ENCODE measurements at regions not wholly inside any gene's neighbourhood (a gene's known extent, or its start where the extent isn't known, plus 50 kb on each side); places are given as distances from the start of the nearest gene placed in this dataset.

DNA sequence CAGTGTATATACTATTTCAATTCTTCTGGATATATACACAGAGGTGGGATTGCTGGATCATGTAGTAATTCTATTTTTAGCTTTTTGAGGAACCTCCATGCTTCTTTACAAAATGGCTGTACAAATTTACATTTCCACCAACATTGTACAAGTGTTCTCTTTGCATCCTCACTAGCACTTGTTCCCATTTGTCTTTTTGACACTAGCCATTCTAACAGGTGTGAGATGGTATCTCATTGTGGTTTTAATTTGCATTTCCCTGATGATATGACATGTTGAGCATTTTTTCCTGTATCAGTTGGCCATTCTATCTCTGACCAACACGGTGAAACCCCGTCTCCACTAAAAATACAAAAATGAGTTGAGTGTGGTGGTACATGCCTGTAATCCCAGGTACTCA is 68.1 kb upstream of the PMEPA1 start:
- WGBS, 5 donors, result 69 to 84% (median 79%) methylated on average over 2 of the region's 2 CpGs
- TF ChIP-seq EP300 (IDR thresholded peaks at IDR 0.05), result no peak
- TF ChIP-seq, protein P1, sequence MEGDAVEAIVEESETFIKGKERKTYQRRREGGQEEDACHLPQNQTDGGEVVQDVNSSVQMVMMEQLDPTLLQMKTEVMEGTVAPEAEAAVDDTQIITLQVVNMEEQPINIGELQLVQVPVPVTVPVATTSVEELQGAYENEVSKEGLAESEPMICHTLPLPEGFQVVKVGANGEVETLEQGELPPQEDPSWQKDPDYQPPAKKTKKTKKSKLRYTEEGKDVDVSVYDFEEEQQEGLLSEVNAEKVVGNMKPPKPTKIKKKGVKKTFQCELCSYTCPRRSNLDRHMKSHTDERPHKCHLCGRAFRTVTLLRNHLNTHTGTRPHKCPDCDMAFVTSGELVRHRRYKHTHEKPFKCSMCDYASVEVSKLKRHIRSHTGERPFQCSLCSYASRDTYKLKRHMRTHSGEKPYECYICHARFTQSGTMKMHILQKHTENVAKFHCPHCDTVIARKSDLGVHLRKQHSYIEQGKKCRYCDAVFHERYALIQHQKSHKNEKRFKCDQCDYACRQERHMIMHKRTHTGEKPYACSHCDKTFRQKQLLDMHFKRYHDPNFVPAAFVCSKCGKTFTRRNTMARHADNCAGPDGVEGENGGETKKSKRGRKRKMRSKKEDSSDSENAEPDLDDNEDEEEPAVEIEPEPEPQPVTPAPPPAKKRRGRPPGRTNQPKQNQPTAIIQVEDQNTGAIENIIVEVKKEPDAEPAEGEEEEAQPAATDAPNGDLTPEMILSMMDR (IDR thresholded peaks at IDR 0.05), result no peak
- TF ChIP-seq POLR2A (IDR thresholded peaks at IDR 0.05), result no peak
- TF ChIP-seq POLR2AphosphoS5 (IDR thresholded peaks at IDR 0.05), result no peak
- Histone ChIP-seq H3K4me3 (no peak overlapping the region), H3K9me3 (no peaks in the 10 kb centered on the region), H3K36me3 (no peaks in the 10 kb centered on the region), H3K4me1 (no peaks in the 10 kb centered on the region), H3K27ac (no peak overlapping the region), H3K27me3 (peaks cover 0 to 10% (median 2%) of the 10 kb centered on the region in 3 donors)
- intact Hi-C loops (cut with DNase I; ENCODE audit: low total_unique reads), result no loop called here
- no peak for DNase-seq

DNA sequence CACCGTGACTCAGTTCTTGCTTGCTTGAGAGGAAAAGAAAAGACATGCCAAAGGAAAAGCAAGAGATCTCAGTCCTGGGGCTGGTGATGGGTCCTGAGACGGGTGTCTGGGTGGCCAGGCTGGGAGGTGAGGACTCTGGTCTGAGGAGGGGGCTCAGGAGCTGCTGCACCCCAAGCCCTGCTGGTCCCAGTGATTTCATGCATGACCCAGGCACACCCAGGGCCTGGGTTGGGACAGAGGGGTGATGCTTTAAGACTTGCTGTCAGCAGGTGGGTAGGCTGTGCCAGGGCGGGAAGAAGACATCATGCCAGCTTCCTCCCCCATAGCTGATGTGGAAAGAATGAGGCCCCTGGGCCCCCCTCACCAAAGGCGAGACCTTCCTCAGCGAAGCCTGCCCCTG is 65.1 kb upstream of the PMEPA1 start:
- Histone ChIP-seq H3K9me3 (no peaks in the 10 kb centered on the region), H3K36me3 (no peaks in the 10 kb centered on the region), H3K27ac (no peak overlapping the region), H3K4me3 (no peak overlapping the region), H3K27me3 (peaks cover 0 to 5% (median 0%) of the 10 kb centered on the region in 3 donors), H3K4me1 (no peaks in the 10 kb centered on the region)
- 81 to 90% (median 87%) methylated on average over 5 of the region's 5 CpGs for WGBS, 5 donors
- no peak for TF ChIP-seq POLR2AphosphoS5 (IDR thresholded peaks at IDR 0.05)
- TF ChIP-seq, protein P1 (IDR thresholded peaks at IDR 0.05), result no peak
- no peak for TF ChIP-seq EP300 (IDR thresholded peaks at IDR 0.05)
- TF ChIP-seq POLR2A (IDR thresholded peaks at IDR 0.05), result no peak
- intact Hi-C loops (cut with DNase I; ENCODE audit: low total_unique reads), result no loop called here
- DNase-seq, result no peak

DNA sequence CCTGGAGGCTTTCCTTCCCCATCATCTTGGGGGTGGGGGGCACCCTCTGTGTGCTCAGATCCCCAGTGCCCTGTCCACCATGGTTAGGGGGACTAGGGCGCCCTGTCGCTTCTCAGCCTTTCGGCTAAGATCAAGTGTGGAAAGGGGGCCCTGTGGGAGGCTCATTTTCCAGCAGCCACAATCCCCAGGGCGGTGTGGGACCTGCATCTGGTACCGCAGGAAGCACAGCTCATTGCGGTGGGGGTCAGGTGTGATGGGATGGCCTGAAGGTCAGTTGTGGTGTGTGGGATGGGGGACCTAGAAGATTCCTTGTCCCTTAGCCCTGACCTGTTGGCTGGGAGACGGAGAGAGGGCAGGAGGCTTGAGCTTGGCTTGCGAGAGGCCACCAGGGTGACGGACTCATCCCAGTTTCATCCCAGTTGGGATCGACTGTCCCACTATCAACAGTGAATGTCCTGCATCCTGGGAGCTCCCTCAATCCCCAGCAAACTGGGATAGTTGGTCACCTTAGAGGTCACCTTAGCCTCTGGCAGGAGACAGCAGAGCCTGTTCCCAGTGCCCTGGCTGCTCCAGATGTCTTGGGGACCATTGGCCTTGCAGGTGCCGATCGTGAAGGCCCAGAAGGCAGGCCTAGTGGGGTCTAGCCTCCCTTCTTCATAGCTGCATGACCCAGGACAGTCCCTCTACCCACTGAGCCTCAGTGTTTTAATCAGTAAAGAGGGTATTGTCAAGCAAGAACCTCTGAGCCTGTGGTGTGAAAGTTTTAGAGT is 64.5 kb upstream of the PMEPA1 start:
- H3K27ac ChIP-seq, result no peak overlapping the region
- intact Hi-C loops (cut with DNase I; ENCODE audit: low total_unique reads), result no loop called here
- peaks cover 0 to 5% (median 0%) of the 10 kb centered on the region in 3 donors for H3K27me3 ChIP-seq
- TF ChIP-seq POLR2AphosphoS5 (IDR thresholded peaks at IDR 0.05), result no peak
- no peaks in the 10 kb centered on the region for H3K9me3 ChIP-seq
- no peak for DNase-seq
- no peaks in the 10 kb centered on the region for H3K36me3 ChIP-seq
- H3K4me3 ChIP-seq, result no peak overlapping the region
- WGBS, 5 donors, result 83 to 96% (median 90%) methylated on average over 4 to 12 of the region's 12 CpGs
- H3K4me1 ChIP-seq, result no peaks in the 10 kb centered on the region

DNA sequence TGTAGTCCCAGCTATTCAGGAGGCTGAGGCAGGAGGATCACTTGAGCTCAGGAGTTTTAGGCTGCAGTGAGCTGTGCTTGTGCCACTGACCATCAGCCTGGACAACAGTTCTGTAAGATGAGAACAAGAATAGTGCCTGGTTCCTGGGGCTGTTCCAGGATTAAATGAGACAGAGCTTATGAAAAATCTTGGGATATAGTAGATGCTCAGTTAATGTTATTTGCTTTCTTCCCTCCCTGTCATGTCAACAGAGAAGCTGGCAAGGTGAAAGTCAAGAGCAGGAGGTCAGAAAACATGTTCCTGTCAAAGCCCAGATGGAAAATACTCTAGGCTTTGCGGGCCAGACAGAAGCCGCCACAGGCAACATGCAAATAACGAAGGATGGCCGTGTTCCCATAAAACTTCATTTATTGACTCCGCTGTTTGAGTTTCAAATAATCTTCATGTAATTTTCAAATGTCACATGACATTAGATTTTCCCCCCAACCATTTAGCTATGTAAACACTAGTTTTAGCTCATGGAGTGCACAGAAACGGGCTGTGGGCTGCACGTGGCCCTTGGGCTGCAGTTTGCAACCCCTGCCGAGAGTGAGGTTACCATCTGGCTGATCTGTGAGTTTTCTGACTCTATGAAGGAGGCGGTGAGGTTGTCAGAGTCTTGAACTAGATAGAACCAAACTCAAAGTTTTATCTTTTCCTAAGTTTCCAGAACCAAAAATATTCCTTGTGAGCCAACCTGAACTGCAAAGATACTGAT is 63.4 kb upstream of the PMEPA1 start:
- Histone ChIP-seq H3K27me3 (peaks cover 0 to 5% (median 0%) of the 10 kb centered on the region in 3 donors), H3K9me3 (no peaks in the 10 kb centered on the region), H3K4me1 (no peaks in the 10 kb centered on the region), H3K27ac (no peak overlapping the region), H3K4me3 (no peak overlapping the region), H3K36me3 (no peaks in the 10 kb centered on the region)
- TF ChIP-seq POLR2A (IDR thresholded peaks at IDR 0.05) (no peak), EP300 (IDR thresholded peaks at IDR 0.05) (no peak), POLR2AphosphoS5 (IDR thresholded peaks at IDR 0.05) (no peak)
- TF ChIP-seq, protein P1 (IDR thresholded peaks at IDR 0.05), result no peak
- intact Hi-C loops (cut with DNase I; ENCODE audit: low total_unique reads), result no loop called here
- DNase-seq, result no peak
- 69 to 77% (median 76%) methylated on average over 9 of the region's 9 CpGs for WGBS, 5 donors
